HG03378 (cell line): ENCODE measurements at regions not wholly inside any gene's neighbourhood (a gene's known extent, or its start where the extent isn't known, plus 50 kb on each side); places are given as distances from the start of the nearest gene placed in this dataset.

ENCODE experiments used
- ATAC-seq: cut with Tn5 transposase; IDR thresholded peaks from one replicate; pipeline ENCODE4 v1.9.1; 2021; ENCODE audit warnings: mild to moderate bottlenecking, moderate library complexity; ENCODE audit not compliant: unreplicated experiment

- ATAC-seq = no peak
Observed at GRCh38 chr2:235247001-235247400, 246.8 kb upstream of the AGAP1 start.

GRCh38 chr2:235255693-235256092, 238.2 kb upstream of the AGAP1 start:
- no peak for ATAC-seq

- no peak for ATAC-seq
Observed at GRCh38 chr2:235257590-235257989, 236.3 kb upstream of the AGAP1 start.

- ATAC-seq = no peak
Observed at GRCh38 chr2:235262750-235263149, 231.1 kb upstream of the AGAP1 start.

GRCh38 chr2:235263205-235264120, 230.4 kb upstream of the AGAP1 start:
- no peak for ATAC-seq

- no peak for ATAC-seq
Observed at GRCh38 chr2:235264121-235264493, 229.7 kb upstream of the AGAP1 start.

- no peak for ATAC-seq
Observed at GRCh38 chr2:235264512-235264911, 229.3 kb upstream of the AGAP1 start.

DNA sequence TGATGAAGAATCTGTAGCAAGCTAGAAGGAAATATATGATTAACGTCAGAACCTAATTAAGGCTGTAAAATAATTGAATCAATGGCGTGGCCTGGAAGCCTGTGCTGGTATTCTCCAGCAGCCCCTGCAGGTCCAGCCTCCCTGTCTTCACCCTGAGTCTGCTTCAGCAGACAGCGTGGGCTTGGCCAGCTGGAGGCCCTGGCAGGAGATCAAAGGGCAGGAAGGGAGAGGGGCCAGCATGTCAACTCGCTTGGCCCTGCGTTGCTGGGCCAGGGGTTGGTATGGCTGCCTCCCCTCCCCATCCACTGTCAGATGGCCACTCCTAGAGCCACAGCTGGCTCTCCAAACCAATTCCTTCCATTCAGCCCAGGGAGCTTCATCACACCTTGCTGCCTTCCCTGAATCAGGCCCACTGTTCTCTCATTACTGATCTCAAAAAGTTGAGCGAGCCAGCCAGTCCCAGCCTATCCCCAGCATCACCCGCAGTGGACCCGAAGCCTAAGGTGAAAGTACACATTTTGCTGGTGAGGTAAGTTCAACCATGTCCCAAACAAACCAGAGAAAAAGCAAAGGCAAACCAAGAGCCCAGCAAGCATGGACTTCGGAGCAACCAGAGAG, 228.4 kb upstream of the AGAP1 start:
- no peak for ATAC-seq

DNA sequence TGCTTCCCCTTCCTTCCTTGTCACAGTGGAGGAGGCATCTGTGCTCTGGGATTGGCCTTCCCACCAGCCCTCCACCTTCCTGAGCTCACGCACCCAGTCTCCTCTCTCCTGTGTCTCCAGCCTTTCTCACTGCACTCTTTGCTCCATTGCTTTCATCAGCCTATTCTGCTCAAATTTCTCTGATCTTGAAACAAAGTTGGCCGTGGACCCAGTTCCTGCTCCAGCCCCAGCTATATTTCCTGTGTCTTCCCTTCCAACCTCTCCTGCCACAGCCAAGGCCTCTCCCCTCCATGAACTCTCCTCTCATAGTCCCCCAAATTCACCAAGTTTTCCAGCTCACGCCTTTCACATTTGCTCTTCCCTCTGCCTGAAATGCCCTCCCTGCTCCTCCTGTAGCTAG, 226.6 kb upstream of the AGAP1 start:
- no peak for ATAC-seq

- ATAC-seq = no peak
Observed at GRCh38 chr2:235268535-235268934, 225.3 kb upstream of the AGAP1 start.

- peak; percentile 65 for ATAC-seq
Observed at GRCh38 chr2:235270291-235270690, 223.6 kb upstream of the AGAP1 start.

- peak; percentile 95 for ATAC-seq
Observed at GRCh38 chr2:235270956-235271355, 222.9 kb upstream of the AGAP1 start.

DNA sequence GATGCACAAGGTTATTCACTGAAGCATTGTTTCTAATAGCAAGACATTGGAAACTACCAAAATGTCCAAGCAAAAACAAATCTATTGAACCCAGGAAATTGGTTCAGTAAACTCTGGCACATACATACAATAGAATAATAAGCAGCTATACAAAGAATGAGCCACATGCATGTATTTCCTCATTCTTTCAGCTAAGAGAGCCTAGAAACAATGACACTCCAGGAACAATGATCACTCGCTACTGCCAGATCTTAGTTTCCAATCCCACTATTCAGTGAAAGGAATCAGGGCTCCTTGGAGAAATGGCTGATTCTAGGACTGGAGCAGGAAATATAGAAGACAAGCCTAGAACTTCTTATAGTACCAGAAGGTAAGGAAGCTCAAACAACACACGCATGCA, 221.9 kb upstream of the AGAP1 start:
- no peak for ATAC-seq

DNA sequence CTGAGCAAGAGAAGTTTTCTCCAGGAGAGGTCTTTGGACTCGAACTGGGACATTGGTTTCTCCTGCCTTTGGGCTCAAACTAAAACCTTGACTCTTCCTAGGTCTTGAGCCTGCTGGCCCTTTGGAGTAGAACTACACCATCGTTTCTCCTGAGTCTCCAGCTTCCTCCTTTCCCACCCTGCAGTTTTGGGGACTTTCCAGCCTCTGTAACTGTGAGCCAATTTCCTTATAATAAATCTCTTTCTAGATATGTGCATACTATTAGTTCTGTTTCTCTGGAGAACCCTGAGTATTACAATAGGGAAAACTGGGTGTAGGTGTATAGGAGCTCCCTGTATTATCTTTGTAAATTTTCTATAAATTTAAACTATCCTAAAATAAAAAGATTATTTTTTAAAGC, 219.8 kb upstream of the AGAP1 start:
- no peak for ATAC-seq

DNA sequence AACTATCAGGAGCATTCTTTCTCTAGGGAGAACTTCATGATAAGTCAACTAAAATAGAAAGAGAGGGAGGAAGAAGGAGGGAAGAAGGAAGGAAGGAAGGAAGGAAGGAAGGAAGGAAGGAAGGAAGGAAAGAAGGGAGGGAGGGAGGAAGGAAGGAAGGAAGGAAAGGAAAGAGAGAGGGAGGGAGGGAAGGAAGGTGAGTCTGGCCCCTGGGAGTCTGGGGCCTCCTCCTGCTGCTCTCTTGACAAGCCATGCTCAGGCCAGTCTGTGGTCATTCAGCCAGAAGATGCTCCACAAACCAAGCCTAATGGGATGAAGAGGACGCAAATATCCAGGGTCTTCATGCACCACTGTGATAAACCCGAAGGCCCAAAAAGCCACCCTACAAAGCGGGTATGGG, 216.4 kb upstream of the AGAP1 start:
- no peak for ATAC-seq

DNA sequence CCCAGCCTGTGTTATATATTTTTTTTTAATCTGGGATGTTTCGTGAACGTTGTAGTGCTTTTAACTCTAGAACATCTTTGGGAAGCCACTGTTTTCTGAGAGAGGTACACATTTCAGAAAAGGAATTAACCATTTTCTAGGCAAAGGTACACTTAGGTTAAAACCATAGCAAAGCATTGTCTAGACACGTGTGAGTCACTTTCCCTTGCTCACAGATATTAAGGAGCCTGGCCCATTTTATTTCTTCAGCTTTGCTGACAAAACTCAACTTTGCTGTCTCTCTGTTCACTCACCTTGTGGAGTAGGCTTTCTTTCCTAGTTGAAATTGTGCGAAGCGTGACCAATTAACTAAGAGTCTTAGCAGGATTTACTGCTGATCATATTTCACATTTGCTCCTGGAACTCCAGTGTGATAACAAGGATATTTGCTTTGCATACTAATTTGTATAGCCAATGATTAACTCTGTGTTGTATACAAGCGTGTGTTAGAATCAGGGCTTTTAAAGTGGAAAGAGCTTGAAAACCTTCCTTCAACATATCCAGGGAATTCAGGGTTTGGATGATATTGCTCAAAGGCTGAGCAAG, 215.0 kb upstream of the AGAP1 start:
- ATAC-seq = no peak

DNA sequence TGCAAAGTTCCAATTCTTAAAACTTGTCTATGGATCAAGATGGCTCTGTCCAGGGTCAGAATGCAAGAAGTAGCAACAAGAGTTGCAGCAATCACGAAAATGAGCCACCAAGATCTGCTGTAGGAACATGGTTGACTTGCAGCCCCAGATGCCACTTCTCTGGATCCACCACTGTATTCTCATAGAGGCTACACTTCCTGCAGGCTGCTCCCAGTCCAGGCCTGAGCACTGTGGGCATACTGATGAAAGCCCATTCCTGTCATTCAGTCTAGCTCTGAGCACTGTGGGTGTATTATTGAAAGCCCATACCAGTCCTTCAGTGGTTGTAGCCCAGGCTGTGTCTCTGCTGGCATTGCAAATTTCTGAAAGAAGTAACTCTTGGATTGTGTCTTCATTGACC, 213.9 kb upstream of the AGAP1 start:
- ATAC-seq = no peak

DNA sequence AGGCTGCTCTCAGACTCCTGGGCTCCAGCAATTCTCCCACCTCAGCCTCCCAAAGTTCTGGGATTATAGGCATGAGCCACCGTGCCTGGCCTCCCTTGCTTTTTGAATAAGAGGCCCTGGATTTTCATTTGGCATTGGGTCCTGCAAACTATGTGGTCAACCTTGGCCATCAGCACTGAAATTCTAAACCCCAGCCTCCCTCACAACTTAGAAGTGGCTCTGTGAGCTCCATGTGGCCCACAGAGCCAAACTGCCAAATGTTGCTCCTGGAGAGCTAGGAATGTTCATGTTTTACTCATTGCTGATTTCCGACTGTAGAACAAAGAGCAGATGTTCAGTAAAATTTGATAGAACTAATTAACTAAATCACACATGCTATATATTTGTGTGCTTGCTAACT, 210.6 kb upstream of the AGAP1 start:
- no peak for ATAC-seq

DNA sequence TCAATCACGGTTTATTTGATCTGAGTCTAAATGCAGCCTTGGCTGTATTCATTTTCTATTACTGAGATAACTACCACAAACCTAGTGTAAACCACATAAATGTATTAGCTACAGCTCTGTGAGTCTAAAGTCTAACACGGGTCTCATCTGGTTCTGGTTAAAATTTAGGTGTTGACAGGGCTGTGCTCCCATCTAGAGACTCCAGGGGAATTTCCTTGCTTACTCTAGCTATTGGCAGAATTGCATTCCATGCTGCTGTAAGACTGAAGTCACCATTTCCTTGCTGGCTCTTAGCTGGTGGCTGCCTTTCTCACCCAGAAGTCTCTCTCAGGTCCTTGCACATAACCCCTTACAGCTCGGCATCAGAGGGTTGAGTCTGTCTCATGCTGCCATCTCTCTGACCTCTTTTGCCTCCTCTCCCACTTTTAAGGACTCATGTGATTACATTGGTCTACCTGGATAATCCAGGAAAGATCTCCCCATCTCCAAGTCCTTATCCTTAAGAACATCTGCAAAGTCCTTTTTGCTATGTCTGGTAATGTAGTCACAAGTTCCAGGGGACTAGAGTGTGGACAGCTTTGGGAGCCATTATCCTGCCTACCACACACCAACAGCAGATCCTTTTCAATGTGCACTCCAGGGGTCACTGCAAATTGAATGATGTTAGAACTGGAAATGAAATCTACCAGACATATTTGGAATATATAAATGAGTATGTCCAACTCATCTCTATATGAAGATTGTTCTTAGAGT, 207.0 kb upstream of the AGAP1 start:
- no peak for ATAC-seq

DNA sequence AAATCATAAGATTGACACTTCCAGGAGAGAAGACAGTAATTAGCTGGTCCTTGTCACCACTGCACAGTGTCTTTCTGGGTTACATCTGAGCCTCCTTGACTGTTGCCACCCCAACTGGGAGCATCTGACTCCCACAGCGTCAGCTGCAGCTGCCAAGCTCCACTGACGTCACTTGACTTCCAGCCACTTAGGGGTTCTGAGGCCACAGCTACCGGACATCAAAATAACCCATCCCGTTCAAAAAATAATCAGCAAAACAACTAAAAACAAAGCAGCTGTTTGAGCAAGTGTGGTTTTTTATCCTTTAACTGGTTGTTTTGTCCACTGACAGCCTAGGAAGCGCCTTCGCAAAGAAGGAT, 206.5 kb upstream of the AGAP1 start:
- ATAC-seq = no peak

GRCh38 chr2:235291461-235291860, 202.4 kb upstream of the AGAP1 start:
- ATAC-seq = no peak

DNA sequence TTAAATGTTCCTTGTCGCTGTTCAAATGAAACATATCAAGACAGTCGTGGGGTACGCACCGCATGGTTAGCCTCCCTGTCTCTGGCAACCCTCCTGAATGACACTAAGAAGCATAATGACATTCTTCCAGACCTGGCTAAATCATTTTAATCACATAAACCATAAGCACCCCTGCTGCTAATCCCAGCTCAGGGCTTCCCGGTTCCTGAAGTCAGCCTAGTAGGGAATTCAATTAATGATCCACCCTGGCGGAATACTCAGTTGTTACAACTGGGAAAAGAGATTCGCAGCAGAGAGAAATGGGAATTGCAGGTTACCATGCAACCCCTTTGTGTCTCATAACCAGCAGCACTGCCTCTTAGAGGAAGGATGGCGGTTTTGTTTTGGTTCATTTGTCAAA, 200.8 kb upstream of the AGAP1 start:
- ATAC-seq = no peak
